ENCODE measurements at regions not wholly inside any gene's neighbourhood (a gene's known extent, or its start where the extent isn't known, plus 50 kb on each side); places are given as distances from the start of the nearest gene placed in this dataset.

DNA sequence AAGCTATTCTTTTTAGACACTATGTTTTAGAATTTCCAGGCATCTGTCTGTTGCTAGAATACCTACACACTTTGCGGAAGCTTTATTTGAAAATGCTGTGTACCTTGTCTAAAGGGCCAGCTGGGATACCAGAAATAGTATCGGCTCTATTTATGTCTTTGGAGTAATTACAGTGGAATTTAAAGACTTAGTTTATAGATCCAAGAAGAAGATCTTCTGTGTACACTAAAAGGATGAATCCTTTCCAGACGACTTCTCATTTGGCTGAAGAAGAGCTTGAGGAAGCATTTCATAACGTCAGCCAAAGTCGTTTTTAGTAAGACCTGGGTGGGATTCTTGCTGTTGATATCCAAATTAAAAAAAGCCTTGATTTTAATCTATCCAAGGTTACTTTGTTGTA is 365.9 kb downstream of the INHBA start:
- Histone ChIP-seq H3K9ac (no peak overlapping the region), H3K4me1 (ENCODE audit: control insufficient read depth in 1 of 2, insufficient read depth in 2 of 2, low read depth in 1 of 2, low read length in 1 of 2) (peaks cover 0 to 2% of the 10 kb centered on the region in 2 experiments; a peak in 3 of 4 replicates), H3K79me2 (ENCODE audit: insufficient read depth) (no peaks in the 10 kb centered on the region), H3F3A (replicated peaks; ENCODE audit: insufficient read depth) (peaks cover 10% of the 10 kb centered on the region), H2AFZ (ENCODE audit: low read depth) (peak overlapping the region; percentile 25; the same call in 1 of the 2 replicates), H3K27me3 (ENCODE audit: insufficient read depth) (no peaks in the 10 kb centered on the region), H4K20me1 (ENCODE audit: insufficient read depth) (no peaks in the 10 kb centered on the region), H3K4me2 (peak overlapping the region; percentile 15; the same call in 1 of the 2 replicates), H3K27ac (ENCODE audit: low read depth in 2 of 2, low read length in 1 of 2) (peak overlapping the region; percentile 12 to 43; a peak in 2 of 4 replicates), H3K9me3 (no peaks in the 10 kb centered on the region), H3K4me3 (ENCODE audit: low read depth in 2 of 2, low read length in 1 of 2) (no peak overlapping the region), H3K9me2 (no peaks in the 10 kb centered on the region), H3K36me3 (replicated peaks in 1 of 2; ENCODE audit: control insufficient read depth in 1 of 2, insufficient read depth in 2 of 2, low read length in 1 of 2) (no peaks in the 10 kb centered on the region)
- peak; percentile 79; the same call in 1 of the 2 replicates for TF ChIP-seq MEF2A (IDR thresholded peaks at IDR 0.05; ENCODE audit: borderline replicate concordance, low read depth)
- 0 out of 2 replicates have a peak, but pooled peaks have one; percentile 5 for TF ChIP-seq TCF12 (IDR thresholded peaks at IDR 0.05)
- no peak for TF ChIP-seq RFX5 (IDR thresholded peaks at IDR 0.05; ENCODE audit: low read length)
- no peak for TF ChIP-seq RXRA (IDR thresholded peaks at IDR 0.05; ENCODE audit: borderline replicate concordance, low read depth)
- ChIA-PET POLR2A (no interaction called here), CTCF (interaction anchor here (0.6 to 1.1 kb wide), 3 partner anchors 10 to 368 kb away, joined by 3 to 4 read pairs (median 4); no protein-coding TSS in a partner anchor)
- no peak for DNase-seq
- WGBS (ENCODE audit: low lambda C conversion rate), result 65% methylated on average over 5 of the region's 5 CpGs

DNA sequence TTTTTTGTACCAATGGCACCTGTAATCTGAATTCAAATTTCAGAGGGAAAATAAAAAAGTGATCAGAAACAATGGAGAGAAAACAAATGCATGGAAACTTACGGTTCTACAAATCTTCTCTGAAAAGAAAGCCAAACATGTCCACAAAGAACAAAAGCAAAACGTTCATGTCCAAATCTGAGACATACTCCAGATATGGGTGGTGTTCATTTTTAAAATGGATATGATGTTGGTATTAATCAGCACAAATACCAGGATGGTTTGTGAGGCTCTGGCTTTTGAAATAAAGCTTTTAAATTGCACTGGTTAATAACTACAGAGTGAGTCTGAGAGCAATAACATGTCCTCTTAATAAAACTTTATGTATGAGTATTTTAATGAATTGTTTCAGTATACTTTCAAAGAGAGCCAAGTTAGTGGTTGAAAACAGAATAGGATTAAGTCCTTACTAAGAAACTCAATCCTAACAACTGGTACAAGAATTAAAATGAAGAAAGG is 366.4 kb downstream of the INHBA start:
- ChIA-PET CTCF (interaction anchor here (0.6 to 1.1 kb wide), 2 partner anchors 9 to 42 kb away, joined by 4 read pairs; no protein-coding TSS in a partner anchor), POLR2A (no interaction called here)
- no peak for DNase-seq
- Histone ChIP-seq H4K20me1 (ENCODE audit: insufficient read depth) (no peaks in the 10 kb centered on the region), H3F3A (replicated peaks; ENCODE audit: insufficient read depth) (peaks cover 10% of the 10 kb centered on the region), H3K4me1 (ENCODE audit: control insufficient read depth in 1 of 2, insufficient read depth in 2 of 2, low read depth in 1 of 2, low read length in 1 of 2) (peaks cover 0 to 2% of the 10 kb centered on the region in 2 experiments; a peak in 3 of 4 replicates), H3K36me3 (replicated peaks in 1 of 2; ENCODE audit: control insufficient read depth in 1 of 2, insufficient read depth in 2 of 2, low read length in 1 of 2) (no peaks in the 10 kb centered on the region), H3K27ac (ENCODE audit: low read depth in 2 of 2, low read length in 1 of 2) (peak overlapping the region; percentile 12 to 43; a peak in 2 of 4 replicates), H2AFZ (ENCODE audit: low read depth) (peak overlapping the region; percentile 25; the same call in 1 of the 2 replicates), H3K9ac (no peak overlapping the region), H3K9me2 (no peaks in the 10 kb centered on the region), H3K79me2 (ENCODE audit: insufficient read depth) (no peaks in the 10 kb centered on the region), H3K4me2 (no peak overlapping the region; the same call in 1 of the 2 replicates), H3K9me3 (no peaks in the 10 kb centered on the region), H3K27me3 (ENCODE audit: insufficient read depth) (no peaks in the 10 kb centered on the region), H3K4me3 (ENCODE audit: low read depth in 2 of 2, low read length in 1 of 2) (no peak overlapping the region)
- WGBS (ENCODE audit: low lambda C conversion rate), result 47% methylated on average over 2 of the region's 2 CpGs
- TF ChIP-seq TEAD4 (IDR thresholded peaks at IDR 0.05; ENCODE audit: borderline replicate concordance, insufficient read depth) (no peak), YY1 (IDR thresholded peaks at IDR 0.05; ENCODE audit: low read depth) (no peak), NFIC (IDR thresholded peaks at IDR 0.05; ENCODE audit: borderline replicate concordance) (no peak), TAF1 (IDR thresholded peaks at IDR 0.05; ENCODE audit: borderline replicate concordance, low read depth, low read length) (no peak), TCF12 (IDR thresholded peaks at IDR 0.05) (peak; percentile 52; the same call in 1 of the 2 replicates), FOXM1 (IDR thresholded peaks at IDR 0.05; ENCODE audit: low read depth) (no peak), ELF1 (IDR thresholded peaks at IDR 0.05) (no peak), NRF1 (IDR thresholded peaks at IDR 0.05; ENCODE audit: low read depth, low read length) (no peak), CHD2 (IDR thresholded peaks at IDR 0.05; ENCODE audit: low read length, partially characterized antibody) (no peak), RFX5 (IDR thresholded peaks at IDR 0.05; ENCODE audit: low read length) (no peak), POLR2AphosphoS5 (IDR thresholded peaks at IDR 0.05; ENCODE audit: low read depth, low read length) (no peak), GATA2 (CRISPR knock-in tag; IDR thresholded peaks at IDR 0.05) (no peak)
- TF ChIP-seq, protein P1, sequence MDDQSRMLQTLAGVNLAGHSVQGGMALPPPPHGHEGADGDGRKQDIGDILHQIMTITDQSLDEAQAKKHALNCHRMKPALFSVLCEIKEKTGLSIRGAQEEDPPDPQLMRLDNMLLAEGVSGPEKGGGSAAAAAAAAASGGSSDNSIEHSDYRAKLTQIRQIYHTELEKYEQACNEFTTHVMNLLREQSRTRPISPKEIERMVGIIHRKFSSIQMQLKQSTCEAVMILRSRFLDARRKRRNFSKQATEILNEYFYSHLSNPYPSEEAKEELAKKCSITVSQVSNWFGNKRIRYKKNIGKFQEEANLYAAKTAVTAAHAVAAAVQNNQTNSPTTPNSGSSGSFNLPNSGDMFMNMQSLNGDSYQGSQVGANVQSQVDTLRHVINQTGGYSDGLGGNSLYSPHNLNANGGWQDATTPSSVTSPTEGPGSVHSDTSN (IDR thresholded peaks at IDR 0.05), result peak; percentile 33; the same call in 1 of the 2 replicates
- TF ChIP-seq, protein P2, sequence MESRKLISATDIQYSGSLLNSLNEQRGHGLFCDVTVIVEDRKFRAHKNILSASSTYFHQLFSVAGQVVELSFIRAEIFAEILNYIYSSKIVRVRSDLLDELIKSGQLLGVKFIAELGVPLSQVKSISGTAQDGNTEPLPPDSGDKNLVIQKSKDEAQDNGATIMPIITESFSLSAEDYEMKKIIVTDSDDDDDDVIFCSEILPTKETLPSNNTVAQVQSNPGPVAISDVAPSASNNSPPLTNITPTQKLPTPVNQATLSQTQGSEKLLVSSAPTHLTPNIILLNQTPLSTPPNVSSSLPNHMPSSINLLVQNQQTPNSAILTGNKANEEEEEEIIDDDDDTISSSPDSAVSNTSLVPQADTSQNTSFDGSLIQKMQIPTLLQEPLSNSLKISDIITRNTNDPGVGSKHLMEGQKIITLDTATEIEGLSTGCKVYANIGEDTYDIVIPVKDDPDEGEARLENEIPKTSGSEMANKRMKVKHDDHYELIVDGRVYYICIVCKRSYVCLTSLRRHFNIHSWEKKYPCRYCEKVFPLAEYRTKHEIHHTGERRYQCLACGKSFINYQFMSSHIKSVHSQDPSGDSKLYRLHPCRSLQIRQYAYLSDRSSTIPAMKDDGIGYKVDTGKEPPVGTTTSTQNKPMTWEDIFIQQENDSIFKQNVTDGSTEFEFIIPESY (IDR thresholded peaks at IDR 0.05; ENCODE audit: borderline replicate concordance, low read depth), result no peak
- TF ChIP-seq, protein P3, sequence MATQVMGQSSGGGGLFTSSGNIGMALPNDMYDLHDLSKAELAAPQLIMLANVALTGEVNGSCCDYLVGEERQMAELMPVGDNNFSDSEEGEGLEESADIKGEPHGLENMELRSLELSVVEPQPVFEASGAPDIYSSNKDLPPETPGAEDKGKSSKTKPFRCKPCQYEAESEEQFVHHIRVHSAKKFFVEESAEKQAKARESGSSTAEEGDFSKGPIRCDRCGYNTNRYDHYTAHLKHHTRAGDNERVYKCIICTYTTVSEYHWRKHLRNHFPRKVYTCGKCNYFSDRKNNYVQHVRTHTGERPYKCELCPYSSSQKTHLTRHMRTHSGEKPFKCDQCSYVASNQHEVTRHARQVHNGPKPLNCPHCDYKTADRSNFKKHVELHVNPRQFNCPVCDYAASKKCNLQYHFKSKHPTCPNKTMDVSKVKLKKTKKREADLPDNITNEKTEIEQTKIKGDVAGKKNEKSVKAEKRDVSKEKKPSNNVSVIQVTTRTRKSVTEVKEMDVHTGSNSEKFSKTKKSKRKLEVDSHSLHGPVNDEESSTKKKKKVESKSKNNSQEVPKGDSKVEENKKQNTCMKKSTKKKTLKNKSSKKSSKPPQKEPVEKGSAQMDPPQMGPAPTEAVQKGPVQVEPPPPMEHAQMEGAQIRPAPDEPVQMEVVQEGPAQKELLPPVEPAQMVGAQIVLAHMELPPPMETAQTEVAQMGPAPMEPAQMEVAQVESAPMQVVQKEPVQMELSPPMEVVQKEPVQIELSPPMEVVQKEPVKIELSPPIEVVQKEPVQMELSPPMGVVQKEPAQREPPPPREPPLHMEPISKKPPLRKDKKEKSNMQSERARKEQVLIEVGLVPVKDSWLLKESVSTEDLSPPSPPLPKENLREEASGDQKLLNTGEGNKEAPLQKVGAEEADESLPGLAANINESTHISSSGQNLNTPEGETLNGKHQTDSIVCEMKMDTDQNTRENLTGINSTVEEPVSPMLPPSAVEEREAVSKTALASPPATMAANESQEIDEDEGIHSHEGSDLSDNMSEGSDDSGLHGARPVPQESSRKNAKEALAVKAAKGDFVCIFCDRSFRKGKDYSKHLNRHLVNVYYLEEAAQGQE (IDR thresholded peaks at IDR 0.05; ENCODE audit: low read depth, low read length), result no peak

Data from SK-N-SH (cell line).